K562 (cell line): ENCODE measurements at regions not wholly inside any gene's neighbourhood (a gene's known extent, or its start where the extent isn't known, plus 50 kb on each side); places are given as distances from the start of the nearest gene placed in this dataset.

Experiments used
- CREB1 ChIP-seq, 2 experiments: sonication (generic) in 1 of 2; formaldehyde crosslinking in 1 of 2; IDR thresholded peaks; 2 replicates each; pipeline versions ENCODE4 v1.6.1 to v1.8.0; 2012 to 2022; ENCODE audit warnings: inconsistent platforms in 1 of 2, mild to moderate bottlenecking in 1 of 2, missing genetic modification reagents in 1 of 2, moderate library complexity in 1 of 2
- CTCF ChIP-seq, 3 experiments: IDR thresholded peaks in 2 of 3; conservative IDR thresholded peaks in 1 of 3; 2 replicates each; pipeline ENCODE4 v1.5.1; 2011 to 2012; ENCODE audit warnings: low read length in 3 of 3, mild to moderate bottlenecking in 3 of 3, control low read depth in 2 of 3, improper control_type of control experiment in 1 of 3, inconsistent platforms in 1 of 3, low read depth in 1 of 3, mixed read lengths in 1 of 3, moderate library complexity in 1 of 3; ENCODE audit not compliant: insufficient read depth in 2 of 3
- FOXA1 ChIP-seq: fragments of 450-650 bp; IDR thresholded peaks from 2 replicates; pipeline ENCODE4 v1.6.1; 2016; ENCODE audit warnings: mild to moderate bottlenecking, borderline replicate concordance
- GTF2A2 ChIP-seq: IDR thresholded peaks from 2 replicates; pipeline ENCODE4 v1.6.1; 2016; ENCODE audit warnings: mild to moderate bottlenecking, missing genetic modification characterization, missing compliant biosample characterization
- HCFC1 ChIP-seq: IDR thresholded peaks from 2 replicates; pipeline ENCODE4 v1.6.1; 2012; ENCODE audit warnings: low read depth, low read length, improper control_type of control experiment
- MAX ChIP-seq: sonication (generic); formaldehyde crosslinking; IDR thresholded peaks from 2 replicates; pipeline ENCODE4 v1.9.0; 2022; ENCODE audit warnings: mild to moderate bottlenecking, missing genetic modification reagents
- NBN ChIP-seq: fragments of 450-650 bp; IDR thresholded peaks from 2 replicates; pipeline ENCODE4 v1.6.1; 2016; ENCODE audit warnings: low read depth, mild to moderate bottlenecking
- POLR2AphosphoS5 ChIP-seq: IDR thresholded peaks from 2 replicates; pipeline ENCODE4 v1.6.1; 2011; ENCODE audit warnings: mild to moderate bottlenecking, low read depth, low read length, moderate library complexity; ENCODE audit not compliant: control insufficient read depth, insufficient read depth
- TARDBP ChIP-seq: fragments of 450-650 bp; IDR thresholded peaks from 2 replicates; pipeline ENCODE4 v1.6.1; 2016
- TCF7 ChIP-seq: sonication (generic); IDR thresholded peaks from 2 replicates; pipeline ENCODE4 v1.6.1; 2016; ENCODE audit warnings: antibody characterized with exemption, borderline replicate concordance
- ZNF780A ChIP-seq: fragments of 250-450 bp; sonication (Bioruptor Pico); IDR thresholded peaks from 2 replicates; pipeline ENCODE4 v1.5.0; 2021; ENCODE audit warnings: mild to moderate bottlenecking

GRCh38 chr14:94903338-94903737, 133.4 kb upstream of the GSC start:
- no peak for TF ChIP-seq CREB1 (IDR thresholded peaks at IDR 0.05)
- TF ChIP-seq CREB1 (CRISPR knock-in tag; IDR thresholded peaks at IDR 0.05) = no peak
- no peak for TF ChIP-seq ZNF780A (CRISPR knock-in tag)
- no peak for TF ChIP-seq TARDBP
- TF ChIP-seq GTF2A2 (tag) = no peak
- no peak for TF ChIP-seq MAX (CRISPR knock-in tag)
- TF ChIP-seq NBN = no peak
- TF ChIP-seq HCFC1 = no peak
- TF ChIP-seq POLR2AphosphoS5 = no peak
- TF ChIP-seq TCF7 = no peak
- TF ChIP-seq CTCF (IDR thresholded peaks at IDR 0.05 in 2 of 3, conservative IDR thresholded peaks at IDR 0.05 in 1 of 3; ENCODE audit: insufficient read depth in 2 of 3, low read depth in 1 of 3, low read length in 3 of 3) = no peak
- no peak for TF ChIP-seq FOXA1
